ENCODE measurements at regions not wholly inside any gene's neighbourhood (a gene's known extent, or its start where the extent isn't known, plus 50 kb on each side); places are given as distances from the start of the nearest gene placed in this dataset.

DNA sequence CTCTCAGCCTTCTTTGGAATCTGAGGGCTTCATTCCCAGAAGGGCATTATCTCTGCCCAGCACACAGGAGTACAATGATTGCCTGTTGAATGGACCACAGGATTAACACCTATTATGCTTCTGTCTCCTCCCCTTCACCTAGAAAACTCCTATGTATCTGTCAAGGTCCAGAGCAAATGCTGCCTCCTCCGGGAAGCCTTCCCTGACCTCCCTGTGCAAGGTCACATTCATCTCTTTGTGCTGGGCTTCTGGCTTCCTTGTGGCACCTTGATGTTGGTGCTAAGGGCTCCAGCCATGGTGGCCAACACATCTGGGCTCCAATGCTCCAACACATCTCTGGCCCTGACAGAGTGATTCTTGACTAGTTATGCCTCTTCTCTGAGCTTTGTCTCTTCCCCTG, 49.9 kb upstream of the ATP2B2 start:
- no peak for DNase-seq

GRCh38 chr3:10556312-10556711, 50.9 kb upstream of the ATP2B2 start:
- no peak for DNase-seq

- DNase-seq = no peak
These were observed 51.9 kb upstream of the ATP2B2 start for GRCh38 chr3:10557250-10557649.

DNA sequence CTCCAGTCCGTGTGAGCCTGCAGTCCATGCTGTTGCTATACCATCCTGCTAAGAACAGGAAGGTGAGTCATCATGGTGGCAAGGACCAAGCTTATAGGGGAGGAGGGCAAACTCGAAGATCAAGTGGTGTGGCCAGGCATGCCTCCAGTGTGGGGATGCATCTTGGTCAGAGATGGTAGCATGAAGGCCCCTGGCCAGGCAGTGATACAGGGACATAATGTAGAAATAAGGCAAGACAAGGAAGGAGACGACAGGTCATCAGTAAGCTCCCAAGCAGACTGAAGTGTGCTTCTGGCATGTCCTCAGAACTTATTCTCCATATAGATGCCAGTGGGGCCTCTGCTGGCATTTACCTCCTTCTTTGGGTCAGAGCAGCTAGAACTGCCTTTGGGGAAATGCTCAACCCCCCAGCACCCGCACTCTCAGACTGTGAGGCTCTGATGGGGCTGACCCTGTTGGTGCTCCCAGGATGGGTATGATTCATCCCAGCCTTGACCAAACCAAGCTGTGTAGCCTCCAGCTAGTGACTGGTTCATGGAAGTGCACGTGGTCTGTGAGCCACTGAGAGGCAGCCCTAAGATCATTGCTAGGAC, 52.5 kb upstream of the ATP2B2 start:
- no peak for DNase-seq

- DNase-seq = no peak
These were observed 53.4 kb upstream of the ATP2B2 start for GRCh38 chr3:10558736-10559135.

DNA sequence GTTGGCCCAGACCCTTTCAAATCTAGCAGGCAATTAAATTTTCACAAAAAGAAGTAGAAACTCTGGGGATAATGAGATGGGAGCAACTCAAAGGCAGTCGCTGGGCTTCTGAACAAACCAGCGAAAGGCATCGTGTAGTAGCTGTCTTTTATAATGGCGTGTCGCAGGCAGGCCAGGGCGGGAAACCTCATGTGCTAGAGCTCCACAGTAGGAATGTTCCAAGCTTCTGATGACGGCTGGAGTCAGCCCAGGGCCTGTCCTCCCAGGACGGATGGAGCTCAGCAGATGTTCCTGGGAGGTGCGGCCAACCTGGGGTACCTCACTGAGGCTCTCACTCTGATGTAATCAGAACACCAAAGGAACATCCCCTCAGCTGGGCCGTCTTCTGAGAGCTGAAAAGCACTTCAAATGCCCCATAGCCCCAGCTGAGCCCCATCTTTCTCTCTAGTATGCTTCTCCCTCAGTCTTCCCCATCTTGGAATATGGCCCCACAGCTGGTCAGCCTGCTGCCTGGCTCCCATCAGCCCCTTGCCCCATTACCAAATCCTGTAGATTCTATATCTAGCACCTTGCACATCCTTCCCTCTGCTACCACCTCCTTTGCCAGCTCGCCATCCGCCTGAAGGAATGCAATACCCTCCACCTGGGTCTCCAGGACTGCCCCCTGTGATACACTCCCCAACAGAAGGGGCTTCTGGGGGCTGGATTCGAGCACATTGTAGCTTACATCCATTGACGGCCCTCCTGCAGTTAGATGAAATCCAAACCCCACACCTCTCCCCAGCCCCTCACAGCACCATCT, 54.9 kb upstream of the ATP2B2 start:
- DNase-seq = no peak

- no peak for DNase-seq
These were observed 56.0 kb upstream of the ATP2B2 start for GRCh38 chr3:10561162-10561945.

DNA sequence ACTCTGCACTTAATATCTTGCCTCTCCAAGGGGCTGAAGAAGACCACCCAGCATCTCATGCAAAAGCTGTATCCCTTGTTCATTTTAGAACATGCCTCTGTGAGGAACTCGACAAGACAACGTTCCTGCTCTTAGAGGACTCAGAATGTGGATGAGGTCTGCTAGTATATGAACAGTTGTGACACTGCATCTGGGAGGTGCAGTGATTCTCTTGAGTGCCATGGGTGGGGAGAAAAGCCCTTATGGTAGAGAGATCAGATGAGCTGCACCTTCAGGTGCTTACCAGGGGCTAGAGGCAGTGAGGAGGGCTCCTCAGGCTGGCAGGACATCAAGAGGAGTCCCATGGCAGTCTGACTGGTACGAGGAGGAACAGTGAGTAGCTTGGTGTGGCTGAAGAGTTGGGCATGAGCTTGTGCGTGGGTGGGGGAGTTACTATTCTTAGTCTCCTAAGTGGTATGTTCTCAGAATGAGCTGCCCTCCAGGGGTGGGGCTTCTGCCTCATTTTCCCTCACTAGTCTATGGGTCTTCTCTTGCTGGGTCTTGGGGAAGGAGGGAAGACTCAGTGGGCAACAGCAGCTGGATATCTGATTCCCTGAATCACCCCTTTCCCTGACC, 56.7 kb upstream of the ATP2B2 start:
- peak; percentile 10 for DNase-seq

- no peak for DNase-seq
These were observed 58.0 kb upstream of the ATP2B2 start for GRCh38 chr3:10563396-10563795.

- DNase-seq = no peak
These were observed 60.4 kb upstream of the ATP2B2 start for GRCh38 chr3:10565814-10566213.

- no peak for DNase-seq
These were observed 61.1 kb upstream of the ATP2B2 start for GRCh38 chr3:10566451-10566850.

GRCh38 chr3:10568549-10568948, 63.2 kb upstream of the ATP2B2 start:
- no peak for DNase-seq

GRCh38 chr3:10570196-10570946, 65.0 kb upstream of the ATP2B2 start:
- DNase-seq = no peak

GRCh38 chr3:10574101-10574620, 68.8 kb upstream of the ATP2B2 start:
- no peak for DNase-seq

- DNase-seq = no peak
These were observed 70.3 kb upstream of the ATP2B2 start for GRCh38 chr3:10575601-10576160.

- DNase-seq = no peak
These were observed 72.1 kb upstream of the ATP2B2 start for GRCh38 chr3:10577486-10577885.

GRCh38 chr3:10580426-10580825, 75.0 kb upstream of the ATP2B2 start:
- DNase-seq = no peak

GRCh38 chr3:10581251-10581650, 75.9 kb upstream of the ATP2B2 start:
- DNase-seq = no peak

DNA sequence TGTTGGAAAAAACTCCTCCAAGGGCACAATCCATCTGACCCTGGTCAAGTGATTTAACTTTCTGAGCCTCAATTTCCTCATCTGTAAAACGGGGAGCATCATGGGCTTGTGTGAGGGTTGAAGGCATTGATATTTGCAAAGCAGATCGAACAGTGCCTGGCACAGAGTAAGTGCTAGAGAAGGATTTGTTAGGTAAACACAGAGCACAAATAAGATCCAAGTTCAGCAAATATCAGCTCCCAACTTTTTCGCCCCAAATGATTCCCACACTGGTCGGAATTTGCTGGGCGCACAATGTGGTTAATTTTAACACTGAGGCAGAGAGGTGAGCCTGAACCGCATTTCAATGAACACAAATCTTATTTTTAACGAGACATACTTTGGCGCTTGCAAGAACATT, 76.3 kb upstream of the ATP2B2 start:
- no peak for DNase-seq

- no peak for DNase-seq
These were observed 77.3 kb upstream of the ATP2B2 start for GRCh38 chr3:10582733-10583132.

DNA sequence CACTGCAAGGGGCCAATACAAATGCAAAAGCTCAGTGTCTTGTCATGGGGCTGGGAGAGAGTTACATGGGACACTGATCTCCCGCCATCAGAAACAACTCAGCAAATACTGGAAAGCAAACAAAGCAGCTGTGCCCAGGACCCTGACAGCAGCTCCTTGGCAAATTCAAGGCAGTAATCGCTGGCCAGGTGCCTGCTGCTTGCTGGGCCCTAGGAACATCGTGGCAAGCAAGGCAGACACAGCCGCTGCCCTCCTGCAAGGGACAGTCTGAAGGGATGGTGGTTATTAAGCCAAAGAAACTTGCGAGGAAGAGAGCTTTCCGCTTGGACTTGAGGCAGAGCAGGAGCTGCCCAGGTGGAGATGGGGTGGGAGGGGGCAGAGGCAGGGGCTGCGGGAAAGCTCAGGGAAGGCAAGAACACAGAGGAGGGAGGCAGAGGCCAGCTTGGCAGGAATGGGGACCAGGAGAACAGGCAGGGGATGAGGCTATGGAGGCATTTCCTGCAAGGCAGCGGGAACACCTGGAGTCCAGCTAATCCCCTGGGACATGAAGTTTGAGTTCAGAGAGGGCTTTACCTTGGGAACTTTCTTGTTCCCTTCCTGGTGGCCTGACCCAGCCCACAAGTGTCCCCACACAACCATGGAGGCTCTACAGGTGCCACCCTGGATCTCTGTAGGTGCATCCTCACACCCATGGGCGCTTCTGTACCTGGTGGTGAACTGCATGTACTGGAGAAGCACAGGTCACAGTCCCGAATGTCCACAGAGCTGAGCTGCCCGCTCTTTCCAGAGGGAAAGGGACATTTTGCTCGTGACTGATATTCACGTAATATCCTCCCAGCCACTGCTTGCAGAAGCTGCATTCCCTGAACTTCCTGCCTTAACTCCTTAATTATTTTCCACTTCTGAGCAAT, 78.7 kb upstream of the ATP2B2 start:
- no peak for DNase-seq

All from stimulated activated CD4-positive, alpha-beta T cell treated with anti-CD3 and anti-CD28 coated beads, Interleukin-1b, Interleukin-23, amount 100 ng/mL, for 48 hours (primary cell).